ENCODE measurements at regions not wholly inside any gene's neighbourhood (a gene's known extent, or its start where the extent isn't known, plus 50 kb on each side); places are given as distances from the start of the nearest gene placed in this dataset.
A peak's percentile ranks its signal among the peaks of the same experiment; 100 is the strongest.

GRCh38 chr18:51248685-51249084 lies 51.2 kb upstream of the MEX3C start:
- no peaks in the 10 kb centered on the region for H3K27me3 Mint-ChIP-seq (ENCODE audit: insufficient read depth, low read depth)
- no peak overlapping the region for H3K4me2 ChIP-seq
- H3K27ac Mint-ChIP-seq = no peak overlapping the region

GRCh38 chr18:51250006-51250405 lies 52.5 kb upstream of the MEX3C start:
- Histone ChIP-seq H3K27me3 (no peaks in the 10 kb centered on the region), H4K20me1 (ENCODE audit: low read depth) (no peaks in the 10 kb centered on the region), H3K4me2 (peak overlapping the region; percentile 17), H2AFZ (replicated peaks) (peak overlapping the region; percentile 32), H3K9ac (no peak overlapping the region), H3K79me2 (ENCODE audit: low read depth) (no peaks in the 10 kb centered on the region), H3K4me3 (no peak overlapping the region), H3K9me3 (ENCODE audit: low read depth) (no peaks in the 10 kb centered on the region), H3F3A (ENCODE audit: low read depth) (peaks cover 10% of the 10 kb centered on the region), H3K27ac (no peak overlapping the region), H3K36me3 (no peaks in the 10 kb centered on the region), H3K4me1 (peaks cover 11% of the 10 kb centered on the region)
- Mint-ChIP-seq H3K4me1 (peaks cover 9% of the 10 kb centered on the region), H3K36me3 (no peaks in the 10 kb centered on the region), H3K27ac (no peak overlapping the region), H3K27me3 (ENCODE audit: insufficient read depth, low read depth) (peaks cover 3% of the 10 kb centered on the region), H3K4me3 (no peak overlapping the region), H3K9me3 (peaks cover 4% of the 10 kb centered on the region)
- DNase-seq (ENCODE audit: low spot score) = no peak
- TF ChIP-seq CTCF (IDR thresholded peaks at IDR 0.05) (no peak), EZH2 (IDR thresholded peaks at IDR 0.05) (no peak), EZH2phosphoT487 (IDR thresholded peaks at IDR 0.05) (no peak)

More at GRCh38 chr18:51248685-51249084, 51.2 kb upstream of the MEX3C start:
- H3K9ac ChIP-seq = no peak overlapping the region
- H3K4me3 Mint-ChIP-seq = no peak overlapping the region
- no peak overlapping the region for H2AFZ ChIP-seq (replicated peaks)
- H3K4me1 ChIP-seq = peaks cover 11% of the 10 kb centered on the region
- DNase-seq (ENCODE audit: low spot score) = no peak
- no peaks in the 10 kb centered on the region for H3K27me3 ChIP-seq
- H3K79me2 ChIP-seq (ENCODE audit: low read depth) = no peaks in the 10 kb centered on the region
- no peaks in the 10 kb centered on the region for H3K36me3 ChIP-seq
- peaks cover 4% of the 10 kb centered on the region for H3K9me3 Mint-ChIP-seq
- H3K27ac ChIP-seq = no peak overlapping the region
- H3K4me1 Mint-ChIP-seq = peaks cover 9% of the 10 kb centered on the region
- no peaks in the 10 kb centered on the region for H4K20me1 ChIP-seq (ENCODE audit: low read depth)
- no peaks in the 10 kb centered on the region for H3K9me3 ChIP-seq (ENCODE audit: low read depth)
- H3F3A ChIP-seq (ENCODE audit: low read depth) = peaks cover 10% of the 10 kb centered on the region
- no peak overlapping the region for H3K4me3 ChIP-seq
- H3K36me3 Mint-ChIP-seq = no peaks in the 10 kb centered on the region
- no peak for TF ChIP-seq EZH2 (IDR thresholded peaks at IDR 0.05)
- TF ChIP-seq CTCF (IDR thresholded peaks at IDR 0.05) = no peak
- TF ChIP-seq EZH2phosphoT487 (IDR thresholded peaks at IDR 0.05) = no peak

- no peaks in the 10 kb centered on the region for H3K79me2 ChIP-seq (ENCODE audit: low read depth)
- no peaks in the 10 kb centered on the region for H4K20me1 ChIP-seq (ENCODE audit: low read depth)
- H3K4me2 ChIP-seq = peak overlapping the region; percentile 17
- DNase-seq (ENCODE audit: low spot score) = no peak
- no peak overlapping the region for H3K4me3 Mint-ChIP-seq
- peak overlapping the region; percentile 28 for H3K27ac Mint-ChIP-seq
- peaks cover 3% of the 10 kb centered on the region for H3K27me3 Mint-ChIP-seq (ENCODE audit: insufficient read depth, low read depth)
- no peaks in the 10 kb centered on the region for H3K36me3 Mint-ChIP-seq
- no peaks in the 10 kb centered on the region for H3K27me3 ChIP-seq
- H3K36me3 ChIP-seq = no peaks in the 10 kb centered on the region
- no peaks in the 10 kb centered on the region for H3K9me3 ChIP-seq (ENCODE audit: low read depth)
- H3K4me1 ChIP-seq = peaks cover 11% of the 10 kb centered on the region
- no peak for TF ChIP-seq EZH2 (IDR thresholded peaks at IDR 0.05)
- no peak for TF ChIP-seq EZH2phosphoT487 (IDR thresholded peaks at IDR 0.05)
- TF ChIP-seq CTCF (IDR thresholded peaks at IDR 0.05) = no peak
- H3F3A ChIP-seq (ENCODE audit: low read depth) = peaks cover 10% of the 10 kb centered on the region
- no peak overlapping the region for H3K9ac ChIP-seq
- H2AFZ ChIP-seq (replicated peaks) = peak overlapping the region; percentile 32
- no peak overlapping the region for H3K4me3 ChIP-seq
- peaks cover 9% of the 10 kb centered on the region for H3K4me1 Mint-ChIP-seq
- peaks cover 4% of the 10 kb centered on the region for H3K9me3 Mint-ChIP-seq
- no peak overlapping the region for H3K27ac ChIP-seq
Measured at GRCh38 chr18:51250458-51251024, 53.1 kb upstream of the MEX3C start.

All from neural progenitor cell (in vitro differentiated cells).